Astrocyte (in vitro differentiated cells and primary cell): ENCODE measurements at regions not wholly inside any gene's neighbourhood (a gene's known extent, or its start where the extent isn't known, plus 50 kb on each side); places are given as distances from the start of the nearest gene placed in this dataset.

Source experiments
- DNase-seq: peaks from one replicate; pipeline ENCODE4 v3.0.0-alpha.2; 2010; ENCODE audit warnings: low read depth
- FAIRE-seq: peaks from 2 replicates; lab custom pipeline; 2011; peaks lifted over from hg19 to GRCh38; lab: Jason Lieb, UNC
- H2AFZ ChIP-seq: 2 replicates; pipeline ENCODE4 v1.6.0; 2012; ENCODE audit warnings: low read depth, low read length, inconsistent platforms
- H3K27ac ChIP-seq: 2 replicates; pipeline ENCODE4 v1.5.1; 2011; ENCODE audit warnings: low read depth, low read length, inconsistent platforms
- H3K27me3 ChIP-seq: 2 replicates; pipeline ENCODE4 v1.6.0; 2011; ENCODE audit warnings: low read length, inconsistent platforms; ENCODE audit not compliant: insufficient read depth
- H3K36me3 ChIP-seq: 2 replicates; pipeline ENCODE4 v1.5.1; 2011; ENCODE audit warnings: low read length, inconsistent platforms; ENCODE audit not compliant: insufficient read depth
- H3K4me1 ChIP-seq: 2 replicates; pipeline ENCODE4 v1.5.1; 2011; ENCODE audit warnings: low read length, inconsistent platforms; ENCODE audit not compliant: insufficient read depth
- H3K4me2 ChIP-seq: 2 replicates; pipeline ENCODE4 v1.6.0; 2012; ENCODE audit warnings: low read length, inconsistent platforms
- H3K4me3 ChIP-seq: 2 replicates; pipeline ENCODE4 v1.5.1; 2011; ENCODE audit warnings: low read depth, mild to moderate bottlenecking, low read length, inconsistent platforms; ENCODE audit not compliant: insufficient read depth
- H3K79me2 ChIP-seq: 2 replicates; pipeline ENCODE4 v1.6.0; 2012; ENCODE audit warnings: mild to moderate bottlenecking, low read length, inconsistent platforms; ENCODE audit not compliant: insufficient read depth
- H3K9ac ChIP-seq: 2 replicates; pipeline ENCODE4 v1.6.0; 2012; ENCODE audit warnings: mild to moderate bottlenecking, low read length, inconsistent platforms
- H3K9me3 ChIP-seq: 2 replicates; pipeline ENCODE4 v1.5.1; 2012; ENCODE audit warnings: low read depth, mild to moderate bottlenecking, low read length, inconsistent platforms; ENCODE audit not compliant: insufficient read depth
- H4K20me1 ChIP-seq: 2 replicates; pipeline ENCODE4 v1.6.0; 2012; ENCODE audit warnings: low read length, inconsistent platforms; ENCODE audit not compliant: insufficient read depth
- H3K27ac Mint-ChIP-seq: one replicate; pipeline ENCODE4 v1.8.0; 2021; ENCODE audit warnings: mild to moderate bottlenecking, mixed read lengths; ENCODE audit not compliant: unreplicated experiment
- H3K27me3 Mint-ChIP-seq: one replicate; pipeline ENCODE4 v1.8.0; 2021; ENCODE audit warnings: low read depth, mixed read lengths; ENCODE audit not compliant: unreplicated experiment
- H3K36me3 Mint-ChIP-seq: one replicate; pipeline ENCODE4 v1.8.0; 2021; ENCODE audit warnings: low read depth, mixed read lengths; ENCODE audit not compliant: unreplicated experiment
- H3K4me1 Mint-ChIP-seq: one replicate; pipeline ENCODE4 v1.8.0; 2021; ENCODE audit warnings: low read depth, mixed read lengths; ENCODE audit not compliant: unreplicated experiment
- H3K4me3 Mint-ChIP-seq: one replicate; pipeline ENCODE4 v1.8.0; 2021; ENCODE audit warnings: mild to moderate bottlenecking, moderate library complexity, mixed read lengths; ENCODE audit not compliant: unreplicated experiment
- H3K9me3 Mint-ChIP-seq: one replicate; pipeline ENCODE4 v1.8.0; 2021; ENCODE audit warnings: mild to moderate bottlenecking, mixed read lengths; ENCODE audit not compliant: unreplicated experiment
- CTCF ChIP-seq: IDR thresholded peaks from 2 replicates; pipeline ENCODE4 v1.5.1; 2011; ENCODE audit warnings: low read depth, mild to moderate bottlenecking, inconsistent platforms, low read length, moderate library complexity; ENCODE audit not compliant: insufficient read depth
- EZH2 ChIP-seq: IDR thresholded peaks from 2 replicates; pipeline ENCODE4 v1.6.1; 2012; ENCODE audit warnings: mild to moderate bottlenecking, low read length, inconsistent platforms; ENCODE audit not compliant: insufficient read depth

GRCh38 chr18:71441156-71441555 lies 1103.0 kb downstream of the CBLN2 start:
- TF ChIP-seq EZH2 (no peak), CTCF (no peak)
- no peak overlapping the region for H3K4me3 ChIP-seq
- H2AFZ ChIP-seq = no peak overlapping the region
- no peaks in the 10 kb centered on the region for H3K36me3 ChIP-seq
- Mint-ChIP-seq H3K9me3 (peaks cover 8% of the 10 kb centered on the region), H3K36me3 (no peaks in the 10 kb centered on the region), H3K4me1 (no peaks in the 10 kb centered on the region), H3K27me3 (no peaks in the 10 kb centered on the region), H3K4me3 (no peak overlapping the region), H3K27ac (no peak overlapping the region)
- H3K27ac ChIP-seq = no peak overlapping the region
- no peaks in the 10 kb centered on the region for H4K20me1 ChIP-seq
- no peaks in the 10 kb centered on the region for H3K79me2 ChIP-seq
- H3K9me3 ChIP-seq = no peaks in the 10 kb centered on the region
- no peak overlapping the region for H3K4me2 ChIP-seq
- DNase-seq (no peak), FAIRE-seq (no peak)
- no peak overlapping the region for H3K9ac ChIP-seq
- no peaks in the 10 kb centered on the region for H3K27me3 ChIP-seq
- H3K4me1 ChIP-seq = peaks cover 14% of the 10 kb centered on the region

- H3K36me3 Mint-ChIP-seq = no peaks in the 10 kb centered on the region
- H3K4me1 ChIP-seq = no peaks in the 10 kb centered on the region
- no peaks in the 10 kb centered on the region for H3K27me3 Mint-ChIP-seq
- DNase-seq (no peak), FAIRE-seq (no peak)
- H2AFZ ChIP-seq = no peak overlapping the region
- no peak overlapping the region for H3K9ac ChIP-seq
- H3K9me3 Mint-ChIP-seq = peaks cover 5% of the 10 kb centered on the region
- no peaks in the 10 kb centered on the region for H3K9me3 ChIP-seq
- no peak overlapping the region for H3K4me3 Mint-ChIP-seq
- no peak overlapping the region for H3K27ac Mint-ChIP-seq
- H3K27me3 ChIP-seq = no peaks in the 10 kb centered on the region
- H3K4me1 Mint-ChIP-seq = no peaks in the 10 kb centered on the region
- H3K4me3 ChIP-seq = no peak overlapping the region
- no peaks in the 10 kb centered on the region for H3K36me3 ChIP-seq
- H3K4me2 ChIP-seq = no peak overlapping the region
- H4K20me1 ChIP-seq = no peaks in the 10 kb centered on the region
- TF ChIP-seq CTCF = no peak
- TF ChIP-seq EZH2 = no peak
- H3K79me2 ChIP-seq = no peaks in the 10 kb centered on the region
- no peak overlapping the region for H3K27ac ChIP-seq
Observed at GRCh38 chr18:71437511-71437910, 1106.6 kb downstream of the CBLN2 start.

GRCh38 chr18:71433373-71433772 lies 1110.8 kb downstream of the CBLN2 start:
- no peaks in the 10 kb centered on the region for H3K9me3 ChIP-seq
- FAIRE-seq (no peak), DNase-seq (no peak)
- Mint-ChIP-seq H3K4me1 (no peaks in the 10 kb centered on the region), H3K27ac (no peak overlapping the region), H3K36me3 (no peaks in the 10 kb centered on the region), H3K9me3 (peaks cover 4% of the 10 kb centered on the region), H3K4me3 (no peak overlapping the region), H3K27me3 (no peaks in the 10 kb centered on the region)
- H3K27me3 ChIP-seq = no peaks in the 10 kb centered on the region
- no peak for TF ChIP-seq CTCF
- no peak for TF ChIP-seq EZH2
- H3K27ac ChIP-seq = no peak overlapping the region
- H3K4me2 ChIP-seq = no peak overlapping the region
- no peak overlapping the region for H3K9ac ChIP-seq
- H4K20me1 ChIP-seq = no peaks in the 10 kb centered on the region
- no peaks in the 10 kb centered on the region for H3K36me3 ChIP-seq
- no peak overlapping the region for H2AFZ ChIP-seq
- no peak overlapping the region for H3K4me3 ChIP-seq
- no peaks in the 10 kb centered on the region for H3K79me2 ChIP-seq
- H3K4me1 ChIP-seq = no peaks in the 10 kb centered on the region
